Erythroblast (primary cell): ENCODE measurements at regions not wholly inside any gene's neighbourhood (a gene's known extent, or its start where the extent isn't known, plus 50 kb on each side); places are given as distances from the start of the nearest gene placed in this dataset.
"Not testable (repeated sequence)": the region's sequence is repeated elsewhere in the genome, so short reads cannot be mapped to it uniquely, and the experiment has no call there.

ENCODE experiments used
- DNase-seq, 2 experiments: peaks; one replicate each; lab custom pipeline; 2025; lab: John Stamatoyannopoulos, UW
- GATA1 ChIP-seq: IDR thresholded peaks from 2 replicates; pipeline ENCODE4 v1.6.1; 2011; ENCODE audit warnings: low read depth, mild to moderate bottlenecking, control low read depth, low read length, moderate library complexity
- POLR2A ChIP-seq: IDR thresholded peaks from 2 replicates; pipeline ENCODE4 v1.6.1; 2011; ENCODE audit warnings: mild to moderate bottlenecking, low read length

DNA sequence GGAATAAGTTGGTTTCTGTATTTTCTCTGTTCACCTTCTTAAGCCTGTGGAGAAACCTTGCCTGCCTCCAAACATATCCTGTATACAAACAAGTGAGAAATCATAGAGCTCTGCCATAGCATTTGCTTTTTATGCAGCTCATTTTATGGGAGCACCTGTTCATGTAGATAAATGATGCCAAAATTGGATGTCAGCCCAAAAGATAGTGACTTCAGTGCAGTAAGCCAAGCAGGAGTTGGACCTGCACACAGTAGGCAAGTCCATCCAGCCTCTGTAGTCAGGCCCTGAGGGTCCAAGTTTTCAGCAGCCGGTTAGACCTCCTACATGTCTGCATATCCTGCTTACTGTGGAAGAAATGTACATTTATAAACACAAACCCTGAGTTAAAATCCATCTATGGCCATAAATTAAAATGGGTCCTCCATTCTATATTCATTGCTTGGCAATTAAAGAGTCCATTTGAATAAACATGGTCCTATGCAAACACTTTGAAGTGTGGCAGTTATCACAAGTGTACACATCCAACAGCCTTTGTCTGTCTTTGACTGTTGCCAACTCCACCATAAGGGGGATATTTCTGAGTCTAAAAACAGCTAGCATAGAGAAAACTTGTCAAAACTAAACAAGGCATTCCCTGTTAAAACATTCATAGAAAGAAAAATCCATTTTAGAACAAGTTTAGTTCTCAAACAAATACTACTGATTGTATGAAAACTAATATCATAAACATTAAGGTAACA lies 847.8 kb downstream of the RPS29 start:
- no peak for DNase-seq
- TF ChIP-seq POLR2A (no peak), GATA1 (no peak)

DNA sequence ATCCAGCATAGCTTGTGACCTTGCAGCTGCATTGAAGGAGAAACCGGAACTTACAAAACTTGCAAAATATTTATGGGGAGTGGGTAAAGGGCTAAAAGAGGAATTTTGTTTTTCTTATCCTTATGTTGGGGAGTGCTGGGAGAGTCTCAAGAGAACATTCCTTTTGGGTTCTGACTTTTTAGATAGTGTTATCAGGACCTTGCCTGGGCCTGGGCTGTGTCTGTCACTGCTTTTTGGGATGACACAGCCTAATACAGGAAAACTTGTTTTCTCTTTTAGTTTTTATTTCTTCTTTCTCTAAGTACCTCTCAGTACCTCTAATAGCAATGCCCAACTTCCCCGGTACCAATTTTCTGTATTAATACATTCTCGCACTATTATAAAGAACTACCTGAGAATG lies 850.6 kb downstream of the RPS29 start:
- no peak for TF ChIP-seq POLR2A
- no peak for TF ChIP-seq GATA1
- DNase-seq, result no peak

DNA sequence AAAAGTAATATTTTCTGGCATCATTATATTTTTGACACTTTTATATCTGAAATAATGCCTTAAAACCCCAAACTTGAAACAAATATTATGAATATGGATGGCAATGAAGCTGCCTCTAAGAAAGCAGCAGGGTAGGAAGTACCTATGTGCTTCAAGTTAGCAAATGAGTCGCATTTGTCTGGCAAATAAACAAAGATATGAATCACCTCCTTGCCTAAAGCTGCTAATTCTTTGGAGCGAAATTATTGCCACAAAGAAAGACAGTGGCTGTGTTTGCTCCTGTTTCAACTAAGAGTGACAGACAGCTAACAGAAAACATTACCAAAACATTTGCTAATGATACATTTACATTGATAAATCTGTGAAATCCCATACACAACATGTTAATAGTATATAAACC lies 854.9 kb downstream of the RPS29 start:
- TF ChIP-seq POLR2A, result no peak
- TF ChIP-seq GATA1, result no peak
- no peak for DNase-seq

DNA sequence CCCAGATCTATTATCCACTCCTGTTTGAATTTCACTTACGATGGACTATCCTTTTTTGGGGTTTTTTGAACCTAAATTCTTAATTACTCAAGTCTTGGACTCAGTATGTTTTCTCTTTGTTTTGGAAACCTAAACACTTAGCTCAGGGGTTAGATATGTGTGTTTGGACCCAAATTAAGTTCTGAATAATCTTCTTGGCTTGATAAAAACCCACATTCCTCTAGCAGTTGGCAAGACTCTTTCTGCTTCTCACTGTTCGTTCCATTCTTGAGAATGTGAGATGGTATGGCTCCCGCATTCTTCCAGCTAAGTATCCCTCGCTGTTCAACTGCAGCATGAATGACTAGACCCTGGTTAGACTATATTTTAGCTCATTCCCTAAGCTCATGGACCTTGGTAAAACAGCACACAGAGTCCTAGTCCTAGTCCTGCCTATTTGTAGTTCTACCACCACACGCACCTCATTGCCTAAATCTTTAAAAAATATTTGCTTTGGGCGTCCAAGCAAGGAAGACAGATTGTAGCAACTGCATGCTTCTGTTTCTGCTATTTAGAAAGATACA lies 860.0 kb downstream of the RPS29 start:
- no peak for TF ChIP-seq GATA1
- TF ChIP-seq POLR2A, result no peak
- DNase-seq, result no peak

DNA sequence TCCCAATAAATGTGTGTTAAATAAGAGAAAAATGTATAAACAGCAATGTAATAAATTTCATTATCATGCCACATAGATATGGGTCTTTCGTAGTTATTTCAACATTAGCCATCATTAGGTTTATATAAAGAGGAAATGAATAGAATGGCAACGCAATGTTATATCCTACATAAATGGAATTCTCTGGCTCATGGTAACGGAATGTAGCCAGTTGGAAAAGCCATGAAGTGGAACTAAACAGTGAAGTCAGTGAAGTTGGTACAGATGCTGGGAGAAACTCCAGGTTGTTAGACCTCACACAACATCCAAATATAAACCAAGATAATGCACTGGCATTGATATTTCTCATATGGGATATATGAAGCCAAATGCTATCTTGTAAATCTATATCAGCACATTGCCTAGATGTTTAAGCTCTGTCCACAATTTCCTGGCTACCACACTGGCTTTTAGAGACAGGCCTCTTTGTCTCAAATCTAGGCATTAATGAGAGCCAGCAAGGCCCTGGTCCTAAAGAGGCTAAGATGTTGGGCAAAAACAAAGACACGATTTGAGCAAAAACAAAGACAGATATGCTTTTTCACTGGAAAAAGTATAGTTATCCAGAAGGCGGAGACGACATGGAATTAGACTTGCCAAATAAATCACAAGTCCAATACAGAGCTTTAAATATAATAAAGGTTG lies 861.0 kb downstream of the RPS29 start:
- no peak for DNase-seq
- TF ChIP-seq GATA1, result no peak
- no peak for TF ChIP-seq POLR2A

DNA sequence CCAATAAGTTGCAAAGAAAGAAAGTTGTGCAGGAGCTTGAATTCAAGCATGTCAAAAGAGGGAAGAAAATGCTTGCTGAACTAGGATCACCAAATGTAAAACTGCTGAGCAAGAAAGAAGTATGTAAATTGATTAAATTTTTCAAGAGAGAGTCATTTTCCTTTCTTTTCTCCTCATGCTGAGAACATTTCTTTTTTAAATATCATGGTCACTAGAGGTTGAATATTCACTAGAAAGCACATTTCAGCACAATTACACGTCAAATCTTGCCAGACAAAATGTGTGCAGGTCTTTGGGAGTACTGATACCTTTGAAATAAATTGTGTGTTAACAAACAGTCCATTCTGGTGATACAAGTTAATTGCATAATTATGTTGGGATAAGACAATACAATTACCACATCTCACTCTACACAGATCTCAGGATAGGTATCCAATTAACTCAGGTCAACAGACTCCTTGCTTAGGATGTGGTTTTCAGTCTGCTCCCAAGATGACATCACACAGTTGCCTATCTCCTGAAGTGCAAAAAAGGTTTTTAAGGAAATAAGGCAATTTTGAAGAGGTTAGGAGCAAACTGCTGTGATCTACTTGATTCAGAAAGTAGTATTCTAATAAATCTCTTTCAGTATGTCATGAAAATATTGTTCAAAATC lies 862.2 kb downstream of the RPS29 start:
- TF ChIP-seq GATA1 (no peak), POLR2A (no peak)
- DNase-seq, result no peak

DNA sequence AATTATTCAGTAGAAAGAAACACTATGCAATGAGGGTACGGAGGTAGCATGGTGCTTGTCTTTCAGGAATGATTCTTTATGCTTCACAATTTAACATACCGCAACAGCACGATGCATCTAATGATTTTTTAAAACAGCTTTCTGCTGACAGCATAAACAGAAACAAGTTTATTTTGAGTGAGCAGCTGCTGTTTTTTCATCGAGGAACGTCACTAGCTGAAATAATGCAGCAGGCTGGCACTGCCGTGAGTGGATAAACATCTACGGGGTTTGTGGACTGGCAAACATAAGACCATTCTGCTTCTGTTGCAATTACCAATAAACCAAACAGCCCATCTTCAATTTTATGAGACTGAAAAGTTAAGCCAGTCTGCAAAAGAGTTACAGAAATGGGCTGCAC lies 871.8 kb downstream of the RPS29 start:
- TF ChIP-seq POLR2A, result no peak
- no peak for TF ChIP-seq GATA1
- no peak for DNase-seq

DNA sequence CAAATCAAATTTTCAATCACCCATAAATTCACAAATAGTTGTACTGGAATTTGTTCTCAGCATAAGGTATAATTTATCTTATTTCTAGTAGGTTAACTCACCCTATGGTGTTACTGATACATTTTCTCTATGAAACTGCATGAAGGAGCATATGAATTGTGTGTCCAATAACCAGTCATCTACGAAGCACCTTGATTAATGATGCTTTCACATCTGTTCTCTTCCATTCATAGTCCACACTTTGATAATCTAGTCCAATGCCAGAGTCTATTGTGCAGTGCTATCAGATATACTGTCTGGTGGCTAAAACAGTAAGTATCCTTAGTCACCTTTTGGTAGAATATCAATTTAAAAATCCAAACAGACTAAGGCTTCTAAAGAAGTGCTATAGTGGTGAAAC lies 876.0 kb downstream of the RPS29 start:
- TF ChIP-seq POLR2A (no peak), GATA1 (no peak)
- no peak for DNase-seq

DNA sequence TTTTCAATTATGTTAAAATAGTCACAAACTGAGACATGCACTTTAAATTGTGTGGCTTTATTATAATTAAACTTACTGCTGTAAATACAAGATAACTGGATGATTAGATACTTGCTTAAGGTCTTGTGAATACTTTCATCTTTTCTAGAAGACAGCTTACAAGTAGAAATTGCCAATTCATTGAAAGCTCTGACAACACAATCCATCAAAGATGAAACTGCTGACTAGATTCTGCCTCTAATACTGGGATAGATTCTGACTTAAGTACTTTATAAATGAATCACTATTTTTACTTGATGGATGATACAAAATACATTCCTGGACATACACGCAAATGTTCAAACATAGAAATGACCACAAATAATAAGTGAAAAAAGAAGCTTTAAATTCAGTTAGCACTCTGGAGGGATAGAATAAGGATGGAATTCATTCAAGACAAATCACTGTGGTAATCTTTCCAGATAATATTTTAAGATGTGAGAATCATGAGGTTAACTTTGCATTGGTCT lies 876.8 kb downstream of the RPS29 start:
- no peak for TF ChIP-seq POLR2A
- TF ChIP-seq GATA1, result no peak
- DNase-seq, result no peak

DNA sequence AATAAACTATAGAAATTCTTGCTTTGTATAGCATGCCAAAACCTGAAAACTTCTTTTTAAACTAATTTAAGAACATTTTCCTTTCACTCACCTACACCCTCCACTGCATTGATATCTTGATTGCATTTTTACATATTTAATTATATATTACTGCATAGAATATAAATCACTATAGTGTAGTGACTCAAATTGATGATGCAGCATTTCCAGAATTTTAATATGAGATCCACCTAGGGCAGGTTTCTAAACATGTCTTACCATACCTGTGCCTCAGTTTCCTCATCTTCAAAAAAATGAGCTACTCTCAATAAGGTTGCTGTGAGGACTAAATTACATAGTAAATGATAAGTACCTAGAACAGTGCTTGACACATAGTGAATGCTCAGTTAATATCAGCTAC lies 881.5 kb downstream of the RPS29 start:
- no peak for DNase-seq
- TF ChIP-seq POLR2A, result no peak

DNA sequence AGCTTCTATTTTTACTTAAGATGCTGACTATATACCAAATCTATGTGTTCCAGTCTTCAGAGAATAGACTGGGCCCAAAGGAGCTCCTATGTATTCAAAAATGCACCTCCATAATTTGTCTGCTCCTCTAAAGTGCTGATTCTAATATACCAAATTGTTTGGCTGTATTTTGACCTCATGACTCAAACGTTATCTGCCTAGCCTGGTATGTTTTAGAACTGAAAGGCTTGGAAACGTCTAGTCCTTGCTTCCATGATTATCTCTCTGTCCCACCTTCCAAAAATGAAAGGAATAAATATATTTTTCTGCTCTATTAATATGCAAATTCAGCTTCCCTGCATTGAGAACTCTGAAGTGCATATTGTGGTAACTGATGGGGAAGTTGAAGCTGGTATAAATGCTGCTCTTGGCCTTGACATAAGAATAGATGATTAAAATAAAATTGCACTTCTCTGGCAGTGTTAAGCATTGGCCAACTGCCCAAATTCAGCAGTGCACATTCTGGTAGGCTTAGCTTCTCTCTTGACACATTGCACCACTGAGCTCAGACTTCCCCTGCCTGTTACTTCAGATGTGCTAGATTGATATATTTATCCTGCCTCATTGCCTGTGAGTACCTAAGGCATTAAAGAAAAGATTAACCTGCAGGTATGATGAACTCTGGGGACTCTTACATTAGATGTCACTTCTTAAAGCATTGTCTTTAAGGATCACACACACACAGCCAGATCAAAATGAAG lies 882.3 kb downstream of the RPS29 start:
- TF ChIP-seq GATA1, result no peak
- no peak for TF ChIP-seq POLR2A
- no peak for DNase-seq

DNA sequence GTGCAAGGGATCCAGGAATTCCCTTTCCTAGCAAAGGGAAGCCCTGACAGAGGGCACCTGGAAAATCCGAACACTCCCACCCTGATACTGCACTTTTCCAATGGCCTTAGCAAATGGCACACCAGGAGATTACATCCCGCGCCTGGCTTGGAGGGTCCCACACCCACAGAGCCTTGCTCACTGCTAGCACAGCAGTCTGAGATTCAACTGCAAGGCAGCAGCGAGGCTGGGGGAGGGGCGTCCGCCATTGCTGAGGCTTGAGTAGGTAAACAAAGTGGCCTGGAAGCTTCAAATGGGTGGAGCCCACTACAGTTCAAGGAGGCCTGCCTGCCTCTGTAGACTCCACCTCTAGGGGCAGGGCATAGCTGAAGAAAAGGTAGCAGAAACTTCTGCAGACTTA lies 888.8 kb downstream of the RPS29 start:
- DNase-seq, result not testable (repeated sequence)

DNA sequence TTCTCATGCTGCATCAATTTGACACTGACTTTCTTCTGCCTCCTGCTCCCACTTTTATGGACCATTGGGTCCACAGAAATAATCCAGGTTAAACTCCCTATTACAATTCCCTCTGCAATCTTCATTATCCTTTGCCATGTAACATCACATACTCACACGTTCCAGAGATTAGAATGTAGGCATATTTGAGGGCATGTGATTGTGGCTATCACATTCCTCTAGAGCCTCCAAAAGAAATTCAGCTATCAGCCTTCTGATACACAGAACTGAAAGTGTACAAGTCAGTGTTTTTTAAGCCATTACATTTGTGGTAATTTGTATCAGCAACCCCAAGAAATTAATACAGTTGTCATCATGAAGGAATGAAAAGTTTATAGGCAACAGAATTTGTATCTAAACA lies 892.4 kb downstream of the RPS29 start:
- TF ChIP-seq POLR2A (no peak), GATA1 (no peak)
- no peak for DNase-seq
